Right ventricle myocardium inferior (tissue), 1 donor: ENCODE measurements at regions not wholly inside any gene's neighbourhood (a gene's known extent, or its start where the extent isn't known, plus 50 kb on each side); places are given as distances from the start of the nearest gene placed in this dataset.

Experiments
- ATAC-seq: fragments of 200-7000 bp; cut with Tn5 transposase; one replicate; pipeline ENCODE4 v1.9.1; 2020; ENCODE audit warnings: mild to moderate bottlenecking, moderate library complexity
- DNase-seq: peaks from one replicate; pipeline ENCODE4 v3.0.0; 2021; ENCODE audit errors: missing footprints
- intact Hi-C: fragments of 100-400 bp; cut with DNase I; formaldehyde crosslinking; loops from one replicate; pipeline ENCODE4 v1.11.0; 2022
- donor health status: DM: no; HTN: yes; CAD: no; lungs with severe emphysema.

GRCh38 chr2:71908798-71909197 lies 238.9 kb downstream of the CYP26B1 start:
- intact Hi-C loops = no loop called here
- DNase-seq (no peak), ATAC-seq (no peak)

GRCh38 chr2:71907503-71907902 lies 240.2 kb downstream of the CYP26B1 start:
- DNase-seq = no peak
- intact Hi-C loops = no loop called here
- no peak for ATAC-seq

GRCh38 chr2:71906357-71906973 lies 241.2 kb downstream of the CYP26B1 start:
- ATAC-seq (no peak), DNase-seq (no peak)
- intact Hi-C loops = no loop called here

- intact Hi-C loops = no loop called here
- ATAC-seq (no peak), DNase-seq (no peak)
These were observed 242.5 kb downstream of the CYP26B1 start for GRCh38 chr2:71905205-71905604.

- ATAC-seq (no peak), DNase-seq (no peak)
- intact Hi-C loops = no loop called here
These were observed 243.8 kb downstream of the CYP26B1 start for GRCh38 chr2:71903841-71904240.

GRCh38 chr2:71901466-71901865 lies 246.2 kb downstream of the CYP26B1 start:
- DNase-seq (no peak), ATAC-seq (no peak)
- intact Hi-C loops = no loop called here

- intact Hi-C loops = no loop called here
- no peak for ATAC-seq
- DNase-seq = no peak
These were observed 248.6 kb downstream of the CYP26B1 start for GRCh38 chr2:71898851-71899681.

GRCh38 chr2:71898375-71898774 lies 249.3 kb downstream of the CYP26B1 start:
- no peak for ATAC-seq
- intact Hi-C loops = no loop called here
- DNase-seq = no peak

GRCh38 chr2:71897836-71898235 lies 249.8 kb downstream of the CYP26B1 start:
- ATAC-seq (no peak), DNase-seq (no peak)
- intact Hi-C loops = no loop called here

- ATAC-seq = peak; percentile 89
- peak; percentile 71 for DNase-seq
- intact Hi-C loops = no loop called here
These were observed 250.6 kb downstream of the CYP26B1 start for GRCh38 chr2:71897137-71897480.

GRCh38 chr2:71896385-71897136 lies 251.1 kb downstream of the CYP26B1 start:
- DNase-seq (no peak), ATAC-seq (no peak)
- intact Hi-C loops = no loop called here

- ATAC-seq = no peak
- DNase-seq = no peak
- intact Hi-C loops = no loop called here
These were observed 252.1 kb downstream of the CYP26B1 start for GRCh38 chr2:71895320-71896161.

GRCh38 chr2:71894261-71894660 lies 253.4 kb downstream of the CYP26B1 start:
- DNase-seq (no peak), ATAC-seq (no peak)
- intact Hi-C loops = no loop called here

GRCh38 chr2:71893646-71894045 lies 254.0 kb downstream of the CYP26B1 start:
- intact Hi-C loops = no loop called here
- ATAC-seq = no peak
- no peak for DNase-seq

- DNase-seq = no peak
- intact Hi-C loops = no loop called here
- ATAC-seq = no peak
These were observed 254.8 kb downstream of the CYP26B1 start for GRCh38 chr2:71892896-71893295.

- intact Hi-C loops = no loop called here
- ATAC-seq = no peak
- DNase-seq = no peak
These were observed 255.3 kb downstream of the CYP26B1 start for GRCh38 chr2:71892423-71892730.

GRCh38 chr2:71891719-71892422 lies 255.8 kb downstream of the CYP26B1 start:
- ATAC-seq = no peak
- intact Hi-C loops = no loop called here
- DNase-seq = no peak

GRCh38 chr2:71891155-71891554 lies 256.5 kb downstream of the CYP26B1 start:
- DNase-seq = no peak

More at GRCh38 chr2:71891155-71891554, 256.5 kb downstream of the CYP26B1 start:
- ATAC-seq = no peak
- intact Hi-C loops = no loop called here
